ENCODE measurements at regions not wholly inside any gene's neighbourhood (a gene's known extent, or its start where the extent isn't known, plus 50 kb on each side); places are given as distances from the start of the nearest gene placed in this dataset.
"Not testable (repeated sequence)": the region's sequence is repeated elsewhere in the genome, so short reads cannot be mapped to it uniquely, and the experiment has no call there.

GRCh38 chr12:116327992-116328391 is 50.5 kb upstream of the MED13L start:
- not testable (repeated sequence) for H3K36me3 ChIP-seq (ENCODE audit: control insufficient read depth in 4 of 4, insufficient read depth in 3 of 4, low read depth in 1 of 4, low read length in 3 of 4); H3K27me3 ChIP-seq (ENCODE audit: control insufficient read depth in 4 of 4, insufficient read depth in 4 of 4, low read length in 3 of 4); DNase-seq (ENCODE audit: low spot score); H3K9ac ChIP-seq (ENCODE audit: low read depth in 1 of 2, low read length in 2 of 2); H3K4me1 ChIP-seq (ENCODE audit: control insufficient read depth in 4 of 4, insufficient read depth in 4 of 4, low read length in 3 of 4); H3K9me3 ChIP-seq (ENCODE audit: control insufficient read depth in 4 of 4, low read length in 3 of 4); H3K4me3 ChIP-seq (ENCODE audit: low read depth in 1 of 3, low read length in 3 of 3); H3K27ac ChIP-seq (ENCODE audit: low read depth in 1 of 2, low read length in 2 of 2)
- WGBS = 96% methylated on average over 3 of the region's 3 CpGs

DNA sequence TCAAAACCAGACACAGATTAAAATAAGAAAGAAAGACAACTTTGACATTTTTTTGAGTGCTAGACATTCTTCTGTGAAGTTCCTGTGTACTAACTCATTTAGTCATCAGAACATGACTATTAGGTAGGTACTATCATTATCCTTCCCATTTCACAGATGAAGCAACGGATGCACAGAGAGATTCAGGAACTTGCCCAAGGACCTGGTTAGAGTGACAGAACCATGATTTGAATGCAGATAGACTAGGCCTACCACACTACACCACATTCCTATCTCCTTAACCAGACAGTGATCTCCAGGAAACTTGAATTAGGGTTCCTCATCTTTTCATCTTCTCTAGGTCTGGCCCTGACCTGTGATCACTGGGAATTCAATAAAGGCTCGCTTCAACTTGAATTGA is 54.4 kb upstream of the MED13L start:
- 96% methylated on average over 2 of the region's 2 CpGs for WGBS
- Histone ChIP-seq H3K27ac (ENCODE audit: low read depth in 1 of 2, low read length in 2 of 2) (no peak overlapping the region), H3K9ac (ENCODE audit: low read depth in 1 of 2, low read length in 2 of 2) (no peak overlapping the region), H3K4me3 (ENCODE audit: low read depth in 1 of 3, low read length in 3 of 3) (no peak overlapping the region), H3K4me1 (ENCODE audit: control insufficient read depth in 4 of 4, insufficient read depth in 4 of 4, low read length in 3 of 4) (no peaks in the 10 kb centered on the region), H3K9me3 (ENCODE audit: control insufficient read depth in 4 of 4, low read length in 3 of 4) (no peaks in the 10 kb centered on the region), H3K27me3 (ENCODE audit: control insufficient read depth in 4 of 4, insufficient read depth in 4 of 4, low read length in 3 of 4) (no peaks in the 10 kb centered on the region), H3K36me3 (ENCODE audit: control insufficient read depth in 4 of 4, insufficient read depth in 3 of 4, low read depth in 1 of 4, low read length in 3 of 4) (no peaks in the 10 kb centered on the region)
- TF ChIP-seq EGR1 (IDR thresholded peaks at IDR 0.05; ENCODE audit: low read depth in 2 of 2) = no peak
- DNase-seq (ENCODE audit: low spot score) = no peak

- no peak overlapping the region for H3K9ac ChIP-seq (ENCODE audit: low read depth in 1 of 2, low read length in 2 of 2)
- H3K4me1 ChIP-seq (ENCODE audit: control insufficient read depth in 4 of 4, insufficient read depth in 4 of 4, low read length in 3 of 4) = no peaks in the 10 kb centered on the region
- TF ChIP-seq HNF4G (IDR thresholded peaks at IDR 0.05) = no peak
- TF ChIP-seq YY1 (IDR thresholded peaks at IDR 0.05) = no peak
- no peak for TF ChIP-seq TAF1 (conservative IDR thresholded peaks at IDR 0.05)
- TF ChIP-seq JUND (IDR thresholded peaks at IDR 0.05) = no peak
- no peak for TF ChIP-seq MAX (IDR thresholded peaks at IDR 0.05)
- TF ChIP-seq, protein P1, sequence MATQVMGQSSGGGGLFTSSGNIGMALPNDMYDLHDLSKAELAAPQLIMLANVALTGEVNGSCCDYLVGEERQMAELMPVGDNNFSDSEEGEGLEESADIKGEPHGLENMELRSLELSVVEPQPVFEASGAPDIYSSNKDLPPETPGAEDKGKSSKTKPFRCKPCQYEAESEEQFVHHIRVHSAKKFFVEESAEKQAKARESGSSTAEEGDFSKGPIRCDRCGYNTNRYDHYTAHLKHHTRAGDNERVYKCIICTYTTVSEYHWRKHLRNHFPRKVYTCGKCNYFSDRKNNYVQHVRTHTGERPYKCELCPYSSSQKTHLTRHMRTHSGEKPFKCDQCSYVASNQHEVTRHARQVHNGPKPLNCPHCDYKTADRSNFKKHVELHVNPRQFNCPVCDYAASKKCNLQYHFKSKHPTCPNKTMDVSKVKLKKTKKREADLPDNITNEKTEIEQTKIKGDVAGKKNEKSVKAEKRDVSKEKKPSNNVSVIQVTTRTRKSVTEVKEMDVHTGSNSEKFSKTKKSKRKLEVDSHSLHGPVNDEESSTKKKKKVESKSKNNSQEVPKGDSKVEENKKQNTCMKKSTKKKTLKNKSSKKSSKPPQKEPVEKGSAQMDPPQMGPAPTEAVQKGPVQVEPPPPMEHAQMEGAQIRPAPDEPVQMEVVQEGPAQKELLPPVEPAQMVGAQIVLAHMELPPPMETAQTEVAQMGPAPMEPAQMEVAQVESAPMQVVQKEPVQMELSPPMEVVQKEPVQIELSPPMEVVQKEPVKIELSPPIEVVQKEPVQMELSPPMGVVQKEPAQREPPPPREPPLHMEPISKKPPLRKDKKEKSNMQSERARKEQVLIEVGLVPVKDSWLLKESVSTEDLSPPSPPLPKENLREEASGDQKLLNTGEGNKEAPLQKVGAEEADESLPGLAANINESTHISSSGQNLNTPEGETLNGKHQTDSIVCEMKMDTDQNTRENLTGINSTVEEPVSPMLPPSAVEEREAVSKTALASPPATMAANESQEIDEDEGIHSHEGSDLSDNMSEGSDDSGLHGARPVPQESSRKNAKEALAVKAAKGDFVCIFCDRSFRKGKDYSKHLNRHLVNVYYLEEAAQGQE (IDR thresholded peaks at IDR 0.05) = no peak
- TF ChIP-seq ATF3 (IDR thresholded peaks at IDR 0.05) = no peak
- TF ChIP-seq, protein P2, sequence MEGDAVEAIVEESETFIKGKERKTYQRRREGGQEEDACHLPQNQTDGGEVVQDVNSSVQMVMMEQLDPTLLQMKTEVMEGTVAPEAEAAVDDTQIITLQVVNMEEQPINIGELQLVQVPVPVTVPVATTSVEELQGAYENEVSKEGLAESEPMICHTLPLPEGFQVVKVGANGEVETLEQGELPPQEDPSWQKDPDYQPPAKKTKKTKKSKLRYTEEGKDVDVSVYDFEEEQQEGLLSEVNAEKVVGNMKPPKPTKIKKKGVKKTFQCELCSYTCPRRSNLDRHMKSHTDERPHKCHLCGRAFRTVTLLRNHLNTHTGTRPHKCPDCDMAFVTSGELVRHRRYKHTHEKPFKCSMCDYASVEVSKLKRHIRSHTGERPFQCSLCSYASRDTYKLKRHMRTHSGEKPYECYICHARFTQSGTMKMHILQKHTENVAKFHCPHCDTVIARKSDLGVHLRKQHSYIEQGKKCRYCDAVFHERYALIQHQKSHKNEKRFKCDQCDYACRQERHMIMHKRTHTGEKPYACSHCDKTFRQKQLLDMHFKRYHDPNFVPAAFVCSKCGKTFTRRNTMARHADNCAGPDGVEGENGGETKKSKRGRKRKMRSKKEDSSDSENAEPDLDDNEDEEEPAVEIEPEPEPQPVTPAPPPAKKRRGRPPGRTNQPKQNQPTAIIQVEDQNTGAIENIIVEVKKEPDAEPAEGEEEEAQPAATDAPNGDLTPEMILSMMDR (IDR thresholded peaks at IDR 0.05; ENCODE audit: low read depth, low read length, missing input control) = no peak
- TF ChIP-seq, protein P3, sequence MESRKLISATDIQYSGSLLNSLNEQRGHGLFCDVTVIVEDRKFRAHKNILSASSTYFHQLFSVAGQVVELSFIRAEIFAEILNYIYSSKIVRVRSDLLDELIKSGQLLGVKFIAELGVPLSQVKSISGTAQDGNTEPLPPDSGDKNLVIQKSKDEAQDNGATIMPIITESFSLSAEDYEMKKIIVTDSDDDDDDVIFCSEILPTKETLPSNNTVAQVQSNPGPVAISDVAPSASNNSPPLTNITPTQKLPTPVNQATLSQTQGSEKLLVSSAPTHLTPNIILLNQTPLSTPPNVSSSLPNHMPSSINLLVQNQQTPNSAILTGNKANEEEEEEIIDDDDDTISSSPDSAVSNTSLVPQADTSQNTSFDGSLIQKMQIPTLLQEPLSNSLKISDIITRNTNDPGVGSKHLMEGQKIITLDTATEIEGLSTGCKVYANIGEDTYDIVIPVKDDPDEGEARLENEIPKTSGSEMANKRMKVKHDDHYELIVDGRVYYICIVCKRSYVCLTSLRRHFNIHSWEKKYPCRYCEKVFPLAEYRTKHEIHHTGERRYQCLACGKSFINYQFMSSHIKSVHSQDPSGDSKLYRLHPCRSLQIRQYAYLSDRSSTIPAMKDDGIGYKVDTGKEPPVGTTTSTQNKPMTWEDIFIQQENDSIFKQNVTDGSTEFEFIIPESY (IDR thresholded peaks at IDR 0.05) = no peak
- no peak for TF ChIP-seq EGR1 (IDR thresholded peaks at IDR 0.05; ENCODE audit: low read depth in 2 of 2)
- TF ChIP-seq HNF4A (conservative IDR thresholded peaks at IDR 0.05) = no peak
- no peak for TF ChIP-seq SP1 (IDR thresholded peaks at IDR 0.05)
- TF ChIP-seq FOXA2 (IDR thresholded peaks at IDR 0.05) = no peak
- TF ChIP-seq GABPA (IDR thresholded peaks at IDR 0.05 in 1 of 2, conservative IDR thresholded peaks at IDR 0.05 in 1 of 2) = no peak
- TF ChIP-seq NR2F2 (IDR thresholded peaks at IDR 0.05) = no peak
- no peak for TF ChIP-seq FOXA1 (IDR thresholded peaks at IDR 0.05)
- TF ChIP-seq RXRA (IDR thresholded peaks at IDR 0.05) = no peak
- no peaks in the 10 kb centered on the region for H3K9me3 ChIP-seq (ENCODE audit: control insufficient read depth in 4 of 4, low read length in 3 of 4)
- DNase-seq (ENCODE audit: low spot score) = no peak
- no peak overlapping the region for H3K27ac ChIP-seq (ENCODE audit: low read depth in 1 of 2, low read length in 2 of 2)
- 94% methylated on average over 11 of the region's 11 CpGs for WGBS
- no peak overlapping the region for H3K4me3 ChIP-seq (ENCODE audit: low read depth in 1 of 3, low read length in 3 of 3)
- H3K36me3 ChIP-seq (ENCODE audit: control insufficient read depth in 4 of 4, insufficient read depth in 3 of 4, low read depth in 1 of 4, low read length in 3 of 4) = no peaks in the 10 kb centered on the region
- H3K27me3 ChIP-seq (ENCODE audit: control insufficient read depth in 4 of 4, insufficient read depth in 4 of 4, low read length in 3 of 4) = no peaks in the 10 kb centered on the region
Observed at GRCh38 chr12:116332705-116333380, 55.4 kb upstream of the MED13L start.
